ENCODE measurements at regions not wholly inside any gene's neighbourhood (a gene's known extent, or its start where the extent isn't known, plus 50 kb on each side); places are given as distances from the start of the nearest gene placed in this dataset.

GRCh38 chr4:8699063-8699385 lies 106.5 kb downstream of the CPZ start:
- TF ChIP-seq, protein P1, sequence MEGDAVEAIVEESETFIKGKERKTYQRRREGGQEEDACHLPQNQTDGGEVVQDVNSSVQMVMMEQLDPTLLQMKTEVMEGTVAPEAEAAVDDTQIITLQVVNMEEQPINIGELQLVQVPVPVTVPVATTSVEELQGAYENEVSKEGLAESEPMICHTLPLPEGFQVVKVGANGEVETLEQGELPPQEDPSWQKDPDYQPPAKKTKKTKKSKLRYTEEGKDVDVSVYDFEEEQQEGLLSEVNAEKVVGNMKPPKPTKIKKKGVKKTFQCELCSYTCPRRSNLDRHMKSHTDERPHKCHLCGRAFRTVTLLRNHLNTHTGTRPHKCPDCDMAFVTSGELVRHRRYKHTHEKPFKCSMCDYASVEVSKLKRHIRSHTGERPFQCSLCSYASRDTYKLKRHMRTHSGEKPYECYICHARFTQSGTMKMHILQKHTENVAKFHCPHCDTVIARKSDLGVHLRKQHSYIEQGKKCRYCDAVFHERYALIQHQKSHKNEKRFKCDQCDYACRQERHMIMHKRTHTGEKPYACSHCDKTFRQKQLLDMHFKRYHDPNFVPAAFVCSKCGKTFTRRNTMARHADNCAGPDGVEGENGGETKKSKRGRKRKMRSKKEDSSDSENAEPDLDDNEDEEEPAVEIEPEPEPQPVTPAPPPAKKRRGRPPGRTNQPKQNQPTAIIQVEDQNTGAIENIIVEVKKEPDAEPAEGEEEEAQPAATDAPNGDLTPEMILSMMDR (optimal IDR thresholded peaks at IDR 0.05 in 1 of 3, IDR thresholded peaks at IDR 0.05 in 1 of 3, conservative IDR thresholded peaks at IDR 0.05 in 1 of 3; ENCODE audit: extremely low read depth in 1 of 3, insufficient read depth in 2 of 3, low read length in 3 of 3), result no peak
- no peak for TF ChIP-seq EZH2 (IDR thresholded peaks at IDR 0.05; ENCODE audit: low read length)
